GM21515 (cell line): ENCODE measurements at regions not wholly inside any gene's neighbourhood (a gene's known extent, or its start where the extent isn't known, plus 50 kb on each side); places are given as distances from the start of the nearest gene placed in this dataset.

Experiments used
- ATAC-seq: cut with Tn5 transposase; IDR thresholded peaks from one replicate; pipeline ENCODE4 v1.9.1; 2021; ENCODE audit not compliant: unreplicated experiment

- no peak for ATAC-seq
Observed at GRCh38 chr12:82174936-82175335, 183.3 kb downstream of the CCDC59 start.

GRCh38 chr12:82174383-82174782 is 183.8 kb downstream of the CCDC59 start:
- ATAC-seq = no peak

- no peak for ATAC-seq
Observed at GRCh38 chr12:82149045-82149444, 209.1 kb downstream of the CCDC59 start.

- ATAC-seq = no peak
Observed at GRCh38 chr12:82146740-82147139, 211.4 kb downstream of the CCDC59 start.

- ATAC-seq = no peak
Observed at GRCh38 chr12:82144505-82144904, 213.7 kb downstream of the CCDC59 start.

- no peak for ATAC-seq
Observed at GRCh38 chr12:82132390-82132789, 225.8 kb downstream of the CCDC59 start.

GRCh38 chr12:82130762-82131161 is 227.4 kb downstream of the CCDC59 start:
- no peak for ATAC-seq

GRCh38 chr12:82124711-82125380 is 233.3 kb downstream of the CCDC59 start:
- no peak for ATAC-seq

GRCh38 chr12:82121545-82121944 is 236.6 kb downstream of the CCDC59 start:
- ATAC-seq = no peak

GRCh38 chr12:82120901-82121300 is 237.3 kb downstream of the CCDC59 start:
- ATAC-seq = no peak

- ATAC-seq = no peak
Observed at GRCh38 chr12:82109243-82109642, 248.9 kb downstream of the CCDC59 start.

GRCh38 chr12:82108615-82109014 is 249.6 kb downstream of the CCDC59 start:
- ATAC-seq = no peak

- ATAC-seq = no peak
Observed at GRCh38 chr12:82099216-82099615, 259.0 kb downstream of the CCDC59 start.

GRCh38 chr12:82097877-82098276 is 260.3 kb downstream of the CCDC59 start:
- no peak for ATAC-seq

GRCh38 chr12:82097438-82097837 is 260.7 kb downstream of the CCDC59 start:
- ATAC-seq = no peak

- no peak for ATAC-seq
Observed at GRCh38 chr12:82090165-82090564, 268.0 kb downstream of the CCDC59 start.

- no peak for ATAC-seq
Observed at GRCh38 chr12:82089369-82090121, 268.6 kb downstream of the CCDC59 start.

- no peak for ATAC-seq
Observed at GRCh38 chr12:82082501-82082900, 275.7 kb downstream of the CCDC59 start.

- ATAC-seq = no peak
Observed at GRCh38 chr12:82069931-82070514, 288.2 kb downstream of the CCDC59 start.

- ATAC-seq = no peak
Observed at GRCh38 chr12:82058197-82058596, 299.0 kb upstream of the PPFIA2 start.

GRCh38 chr12:82057770-82058169 is 298.6 kb upstream of the PPFIA2 start:
- no peak for ATAC-seq

- no peak for ATAC-seq
Observed at GRCh38 chr12:82055391-82055790, 296.2 kb upstream of the PPFIA2 start.
